ENCODE measurements at regions not wholly inside any gene's neighbourhood (a gene's known extent, or its start where the extent isn't known, plus 50 kb on each side); places are given as distances from the start of the nearest gene placed in this dataset.

DNA sequence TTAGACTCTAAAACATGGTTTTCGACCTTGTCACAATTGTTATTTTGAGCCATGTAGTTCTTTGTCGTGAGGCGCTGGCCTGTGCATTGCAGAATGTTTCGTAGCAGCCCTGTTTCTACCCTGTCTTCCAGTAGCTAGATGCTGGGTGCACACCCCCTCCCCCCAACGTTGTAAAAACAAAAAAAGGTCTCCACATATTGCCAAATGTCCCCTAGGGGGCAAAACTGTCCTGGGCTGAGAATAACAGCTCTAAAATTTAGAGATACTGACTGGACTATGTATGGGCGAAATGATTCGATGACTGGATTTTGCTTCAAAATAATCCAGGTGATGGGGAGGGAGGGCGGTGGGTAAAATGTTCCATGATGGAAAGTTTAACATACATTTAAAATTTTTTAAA, 126.1 kb upstream of the FUT8 start:
- no peak for FAIRE-seq

DNA sequence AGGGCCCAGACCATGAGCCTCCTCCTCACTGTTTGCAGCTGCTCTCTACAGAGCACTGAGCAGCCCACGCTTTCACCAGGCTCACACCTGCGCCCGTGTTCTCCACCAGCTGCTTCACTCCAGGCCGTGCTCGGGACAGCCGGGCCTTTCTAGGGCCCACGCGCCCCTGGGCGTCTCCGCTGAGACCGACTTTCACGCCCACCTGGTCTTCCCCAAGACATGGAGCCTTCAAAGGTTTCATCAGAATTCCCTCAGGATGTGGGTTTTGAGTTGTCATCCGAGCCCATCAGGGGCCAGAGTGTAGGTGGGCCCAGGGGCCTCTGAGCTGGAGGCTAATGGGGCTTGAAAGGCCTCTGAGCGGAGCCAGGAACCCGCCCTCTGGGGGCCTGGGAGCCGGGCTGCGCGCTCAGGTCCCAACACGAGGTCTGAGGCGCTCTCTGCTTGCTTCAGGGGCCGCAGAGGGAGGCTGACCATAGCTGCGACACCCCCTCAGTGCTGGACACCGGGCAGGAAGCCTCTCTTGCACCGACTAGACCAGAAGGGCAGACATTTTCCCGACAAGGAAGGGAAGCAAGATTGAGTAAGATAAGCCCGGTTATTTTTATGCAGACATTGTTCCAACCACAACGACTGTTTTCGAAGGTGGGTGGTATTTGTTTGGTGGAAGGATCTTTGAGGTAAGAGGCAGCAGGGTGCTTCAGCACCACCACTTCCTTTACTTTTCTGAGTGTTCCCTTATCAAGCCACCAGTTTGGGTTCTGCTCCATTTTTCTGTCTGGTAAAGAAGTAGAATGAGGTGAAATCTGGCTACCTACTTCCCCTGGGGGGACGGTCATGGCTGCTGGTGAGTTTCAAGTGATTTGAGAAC, 125.0 kb upstream of the FUT8 start:
- no peak for FAIRE-seq

DNA sequence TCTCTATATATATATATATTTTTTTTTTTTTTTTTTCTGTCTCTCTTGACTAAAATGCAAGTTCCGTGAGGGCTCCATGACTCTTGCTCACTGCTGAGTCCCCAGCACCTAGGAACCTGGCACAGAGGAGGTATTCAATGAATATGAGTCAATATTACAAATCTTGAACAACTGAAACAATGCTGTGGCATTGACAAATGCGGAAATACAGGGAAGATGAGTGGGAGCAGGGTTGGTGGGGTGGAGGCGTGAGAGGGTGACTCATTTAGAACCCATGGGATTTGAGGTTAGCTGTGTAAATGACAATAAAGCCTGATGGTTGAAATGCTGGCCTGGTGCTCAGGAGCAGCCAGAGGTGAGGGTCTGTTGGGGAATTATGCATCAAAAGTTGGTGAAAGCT, 121.7 kb upstream of the FUT8 start:
- no peak for FAIRE-seq

DNA sequence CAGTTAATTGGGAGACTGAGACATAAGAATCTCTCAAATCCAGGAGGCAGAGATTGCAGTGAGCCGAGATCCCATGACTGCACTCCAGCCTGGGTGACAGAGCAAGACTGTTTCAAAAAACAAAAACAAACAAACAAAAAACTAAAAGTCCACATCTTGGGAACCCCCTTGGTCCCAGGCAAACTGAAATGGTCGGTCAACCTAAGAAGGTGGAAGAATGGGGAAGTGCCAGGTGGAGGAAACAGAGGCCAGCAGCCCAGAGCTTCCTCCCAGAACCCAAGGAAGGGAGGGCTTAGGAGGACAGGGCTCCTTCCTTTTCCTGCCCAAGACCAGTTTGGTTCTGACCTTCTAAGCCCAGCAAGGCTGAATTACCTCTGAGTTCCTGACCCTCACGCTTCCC, 121.0 kb upstream of the FUT8 start:
- FAIRE-seq = no peak

DNA sequence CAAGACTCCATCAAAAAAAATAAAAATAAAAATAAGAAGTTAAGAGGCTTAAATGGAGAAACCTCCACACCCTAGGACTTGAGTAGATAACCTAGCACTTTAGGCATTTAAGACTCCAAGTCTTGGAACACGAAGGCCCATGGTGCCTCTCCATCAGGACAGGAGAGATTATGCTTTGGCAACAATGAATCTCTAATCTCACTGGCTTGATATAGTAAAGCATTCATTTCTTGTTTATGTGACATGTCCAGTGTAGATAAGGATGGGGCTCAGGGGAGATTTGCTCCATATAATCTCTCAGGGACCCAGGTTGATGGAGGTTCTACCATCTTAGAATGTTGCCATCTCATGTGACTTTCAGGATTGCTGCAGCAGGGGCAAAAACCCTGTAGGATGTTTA, 117.7 kb upstream of the FUT8 start:
- FAIRE-seq = no peak

DNA sequence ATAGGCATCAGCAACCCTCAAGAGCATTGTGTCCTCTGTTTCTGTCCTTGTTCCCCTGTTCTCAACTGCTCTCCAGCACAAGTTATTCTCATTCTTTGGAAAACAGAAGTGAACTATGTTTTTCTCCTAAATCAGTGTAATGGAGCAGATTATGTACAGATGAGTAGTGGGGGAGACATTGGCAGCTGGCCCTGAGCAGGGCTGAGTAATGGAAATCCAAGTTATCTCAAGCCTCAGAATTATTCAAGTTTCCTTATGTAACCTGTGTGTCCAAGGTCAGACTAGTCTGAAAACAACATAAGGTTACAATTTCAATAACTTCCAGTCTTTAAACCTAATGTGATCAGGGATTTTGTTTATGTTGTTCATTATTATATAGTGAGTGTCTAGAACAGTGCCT, 116.1 kb upstream of the FUT8 start:
- FAIRE-seq = no peak

DNA sequence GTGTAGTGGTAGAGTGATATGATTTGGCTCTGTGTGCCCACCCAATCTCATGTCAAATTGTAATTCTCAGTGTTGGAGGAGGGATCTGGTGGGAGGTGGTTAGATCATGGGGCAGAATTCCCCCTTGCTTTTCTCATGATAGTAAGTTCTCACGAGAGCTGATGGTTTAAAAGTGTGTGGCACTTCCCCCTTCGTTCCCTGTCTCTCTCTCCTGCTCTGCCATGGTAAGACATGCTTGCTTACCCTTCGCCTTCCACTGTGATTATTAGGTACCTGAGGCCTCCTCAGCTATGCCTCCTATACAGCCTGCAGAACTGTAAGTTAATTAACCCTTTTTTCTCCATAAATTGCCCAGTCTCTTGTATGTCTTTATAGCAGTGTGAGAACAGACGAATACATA, 115.7 kb upstream of the FUT8 start:
- no peak for FAIRE-seq

DNA sequence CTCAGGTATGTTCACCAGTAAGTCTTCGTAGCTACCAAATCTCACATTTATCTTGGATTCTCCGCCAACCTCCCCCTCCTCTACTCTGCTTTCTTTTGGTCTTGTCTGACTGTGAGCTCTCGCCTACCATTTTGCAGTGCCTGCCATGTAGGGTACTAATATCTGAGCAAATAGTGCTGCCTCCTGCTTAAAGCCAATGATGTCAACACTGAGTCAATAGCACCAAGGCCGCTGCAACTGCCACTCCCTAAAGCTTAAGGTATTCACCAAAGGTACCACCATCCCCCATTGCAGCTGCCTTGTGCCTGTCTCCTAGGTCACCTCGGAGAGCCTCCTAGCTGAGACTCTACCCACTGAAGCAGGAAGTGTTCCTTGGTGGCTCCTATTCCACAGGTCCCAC, 114.8 kb upstream of the FUT8 start:
- FAIRE-seq = no peak

DNA sequence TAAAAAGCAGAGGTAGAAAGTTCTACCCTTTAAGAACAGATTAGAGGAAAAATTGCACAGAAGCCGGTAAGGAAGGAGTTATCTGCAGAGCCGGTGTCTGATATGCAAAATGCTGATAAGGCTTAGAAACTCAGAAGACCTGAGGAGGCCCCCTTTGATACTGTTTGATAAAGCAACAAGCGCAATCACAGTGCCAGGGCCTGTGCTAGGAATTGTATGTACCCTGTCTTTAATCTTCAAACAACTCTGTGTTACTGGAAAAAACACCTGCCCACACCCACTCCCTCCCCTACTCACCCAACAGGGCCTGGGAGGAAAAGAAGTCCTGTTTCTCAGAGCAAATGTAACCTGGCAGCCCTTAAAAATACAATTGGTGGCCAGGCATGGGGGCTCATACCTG, 112.7 kb upstream of the FUT8 start:
- FAIRE-seq = no peak

DNA sequence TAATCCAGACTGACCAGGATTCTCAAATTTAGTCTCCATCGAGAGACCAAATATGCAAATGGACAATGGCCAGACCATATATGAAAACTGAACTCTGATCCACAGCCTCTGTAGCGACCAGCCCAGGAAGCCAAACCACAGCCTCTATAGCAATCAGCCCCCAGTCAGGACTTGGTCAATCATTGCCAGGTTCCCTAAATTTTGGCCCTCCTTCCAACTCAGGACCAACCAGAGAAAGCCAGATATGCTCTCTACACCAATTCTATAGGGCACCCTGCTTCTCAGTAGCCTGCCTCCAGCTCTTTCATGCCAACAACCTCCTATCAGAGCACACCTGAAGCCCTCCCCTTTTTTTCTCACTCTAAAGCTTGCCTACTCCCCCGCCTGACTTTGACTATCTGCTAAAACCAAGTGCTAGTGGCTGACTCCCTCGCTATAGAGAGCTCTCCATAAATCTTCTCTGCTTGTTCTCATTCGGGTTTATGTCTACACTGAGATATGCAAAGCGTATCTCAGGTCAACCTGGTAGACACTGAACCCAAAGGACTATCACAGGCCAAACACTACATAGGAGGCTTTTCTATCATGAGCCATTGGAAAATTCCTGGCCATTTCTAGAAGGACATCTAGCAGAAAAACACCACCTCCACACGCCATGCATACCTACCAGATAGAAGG, 110.5 kb upstream of the FUT8 start:
- no peak for FAIRE-seq

DNA sequence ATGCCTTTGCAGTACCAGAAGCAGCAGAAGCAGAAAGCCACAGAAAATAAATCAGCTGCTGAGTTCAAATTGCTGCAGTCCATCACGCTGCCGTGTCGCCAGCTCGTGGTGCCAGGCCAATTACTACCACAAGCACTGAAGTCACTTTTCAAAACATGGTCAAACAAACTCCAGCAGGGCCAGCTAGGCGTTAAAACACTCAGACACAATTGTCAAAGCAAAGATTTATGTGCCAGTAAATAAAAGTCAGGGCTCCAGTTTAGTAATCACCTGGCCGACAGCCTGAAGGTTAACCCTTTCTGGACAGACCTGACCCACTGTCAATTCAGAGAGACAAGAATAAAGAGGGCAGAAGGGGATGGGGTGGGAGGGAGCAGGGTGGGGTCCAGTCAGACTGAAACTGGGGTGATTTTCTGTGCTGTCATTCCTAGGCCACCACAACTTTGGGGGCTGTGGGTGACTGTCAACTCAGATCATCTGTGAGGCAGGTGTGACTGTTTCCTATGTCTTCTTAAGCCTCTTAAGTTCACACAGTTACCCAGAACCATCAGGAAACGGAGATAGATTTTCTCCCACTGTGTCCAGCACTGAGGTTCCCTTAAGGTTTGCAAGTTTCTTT, 109.8 kb upstream of the FUT8 start:
- no peak for FAIRE-seq

DNA sequence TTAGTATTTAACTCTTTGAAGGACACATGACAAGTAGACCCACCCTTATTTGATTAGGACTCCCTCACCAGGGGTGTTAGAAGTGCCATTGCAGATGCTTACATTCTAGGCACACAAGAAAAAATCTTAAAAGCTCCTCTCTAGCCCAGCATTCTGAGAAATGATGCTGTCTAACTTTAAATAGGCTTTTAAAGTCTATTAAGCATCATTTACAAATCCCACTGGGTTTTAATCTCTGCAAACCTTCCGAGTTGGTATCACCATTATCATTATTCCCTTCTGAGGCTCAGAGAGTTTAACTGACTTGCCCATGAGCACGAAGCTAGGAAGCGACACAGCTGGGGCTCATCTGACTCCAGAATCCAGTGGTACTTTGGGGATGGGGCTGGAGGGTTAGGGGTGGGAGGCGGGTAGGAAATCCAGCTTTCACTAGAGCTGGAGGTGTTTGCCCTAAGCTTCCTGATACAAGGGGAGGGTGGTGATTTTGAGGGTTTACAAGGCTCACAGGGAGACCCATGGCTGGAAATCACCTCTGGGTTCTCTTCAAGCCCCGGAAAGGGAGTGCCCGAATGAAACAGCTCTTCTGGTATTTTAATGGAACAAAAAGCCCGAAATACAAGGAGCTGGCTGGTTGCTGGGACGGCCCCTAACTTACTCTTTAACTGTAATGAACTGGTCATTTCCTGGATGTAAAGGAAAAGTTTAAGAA, 109.2 kb upstream of the FUT8 start:
- no peak for FAIRE-seq

DNA sequence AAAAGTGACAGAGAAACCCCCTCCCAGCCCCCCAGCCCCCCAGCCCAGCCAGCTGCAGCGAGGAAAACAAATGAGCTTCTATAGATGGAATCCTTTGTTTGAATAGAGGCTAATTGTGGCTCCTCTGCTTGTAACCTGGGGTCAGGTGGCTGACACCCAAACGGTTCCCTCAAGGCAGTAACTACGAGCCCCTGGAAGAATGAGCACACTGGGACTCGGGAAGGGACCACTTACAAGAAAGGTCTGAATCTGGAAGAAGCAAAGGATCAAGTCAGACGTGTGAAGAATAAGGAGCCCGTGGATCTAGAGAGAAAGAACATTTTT, 108.7 kb upstream of the FUT8 start:
- FAIRE-seq = no peak

DNA sequence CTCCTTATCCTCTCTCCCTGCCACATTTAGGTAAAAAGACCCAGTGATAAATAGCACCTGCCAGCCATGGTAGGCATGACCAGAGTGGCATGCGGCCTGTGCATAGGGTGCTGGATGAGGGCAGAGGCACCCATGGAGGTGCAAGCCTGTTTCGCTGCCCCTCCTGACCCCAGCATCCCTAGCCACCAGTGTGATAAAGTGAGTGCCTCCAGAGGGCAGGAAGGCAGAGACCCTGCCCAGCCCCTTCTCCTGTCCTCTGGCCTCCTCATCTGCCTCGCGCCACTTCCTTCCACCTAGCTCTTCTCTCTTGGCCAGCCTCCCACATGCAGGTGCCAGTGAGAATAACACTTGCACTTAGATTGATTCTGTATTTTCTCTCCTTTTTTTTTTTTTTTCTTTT, 108.3 kb upstream of the FUT8 start:
- FAIRE-seq = no peak

DNA sequence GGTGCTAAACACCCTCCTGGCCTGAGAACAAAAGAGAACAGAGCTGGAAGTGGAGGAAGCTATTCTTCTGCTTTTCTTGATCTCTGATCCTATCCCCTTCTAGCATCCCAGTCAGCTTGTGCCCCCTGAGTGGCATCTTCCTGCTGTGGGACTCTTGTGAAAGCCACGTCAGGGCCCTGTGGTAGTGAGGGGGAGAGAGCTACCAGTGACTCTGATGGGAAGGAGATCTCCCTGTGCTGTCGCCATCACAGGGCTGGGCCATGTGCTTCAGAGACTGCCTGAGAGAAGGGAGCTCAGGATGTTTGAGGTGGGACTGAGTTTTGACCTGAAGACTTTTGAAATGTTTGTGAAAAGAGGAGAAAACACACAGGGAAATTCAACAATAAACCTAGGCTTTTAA, 107.6 kb upstream of the FUT8 start:
- no peak for FAIRE-seq

DNA sequence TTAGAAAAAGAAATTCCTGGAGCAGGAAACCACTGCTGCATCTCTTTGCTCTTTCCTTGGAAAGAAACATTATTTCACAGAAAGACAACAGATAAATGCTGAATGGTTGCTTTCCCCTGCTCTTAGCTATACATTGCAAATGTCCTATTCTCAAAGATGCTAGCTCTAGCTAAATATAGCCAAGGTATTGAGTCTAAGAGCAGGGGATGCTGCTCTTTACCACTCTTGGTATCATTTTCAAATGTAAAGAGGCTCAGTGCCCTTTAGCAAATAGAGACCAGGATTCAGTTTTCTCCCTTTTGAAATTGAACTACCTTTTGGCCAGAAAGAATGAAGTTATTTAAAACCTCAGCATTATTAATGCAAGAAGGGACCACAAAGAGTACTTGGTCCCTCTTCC, 104.0 kb upstream of the FUT8 start:
- FAIRE-seq = no peak

DNA sequence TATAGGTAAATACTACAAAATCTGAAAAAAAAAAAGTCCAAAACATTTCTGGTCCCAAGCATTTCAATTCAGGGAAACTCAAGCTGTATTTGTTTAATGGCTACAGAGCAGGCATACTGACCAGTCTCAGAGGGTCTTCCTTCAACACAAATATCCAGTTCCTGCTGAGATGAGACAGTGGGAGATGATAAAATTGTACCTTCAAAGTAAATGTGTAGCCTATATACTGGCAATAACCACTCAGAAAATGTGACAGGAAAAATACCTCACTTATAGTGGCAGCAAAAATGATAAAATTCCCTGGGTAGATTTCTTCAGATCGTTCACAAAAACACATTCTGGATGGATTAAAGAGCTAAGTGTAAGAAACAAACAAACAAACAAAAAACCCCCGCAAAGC, 102.0 kb upstream of the FUT8 start:
- no peak for FAIRE-seq

DNA sequence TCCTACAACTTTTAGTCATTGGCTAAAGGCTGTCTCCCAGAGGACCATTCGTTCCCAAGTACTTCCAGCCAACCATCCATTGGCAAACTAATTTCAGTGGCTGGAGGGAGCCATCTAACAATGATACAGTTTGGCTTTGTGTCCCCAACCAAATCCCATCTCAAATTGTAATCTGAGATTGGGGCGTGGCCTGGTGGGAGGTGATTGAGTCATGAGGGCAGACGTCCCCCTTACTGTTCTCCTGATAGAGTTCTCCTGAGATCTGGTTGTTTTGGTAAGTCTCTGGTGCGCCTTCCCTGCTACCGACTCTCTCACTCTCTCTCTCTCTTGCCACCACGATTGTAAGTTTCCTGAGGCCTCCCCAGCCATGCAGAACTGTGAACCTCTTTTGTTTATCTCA, 99.7 kb upstream of the FUT8 start:
- FAIRE-seq = no peak

DNA sequence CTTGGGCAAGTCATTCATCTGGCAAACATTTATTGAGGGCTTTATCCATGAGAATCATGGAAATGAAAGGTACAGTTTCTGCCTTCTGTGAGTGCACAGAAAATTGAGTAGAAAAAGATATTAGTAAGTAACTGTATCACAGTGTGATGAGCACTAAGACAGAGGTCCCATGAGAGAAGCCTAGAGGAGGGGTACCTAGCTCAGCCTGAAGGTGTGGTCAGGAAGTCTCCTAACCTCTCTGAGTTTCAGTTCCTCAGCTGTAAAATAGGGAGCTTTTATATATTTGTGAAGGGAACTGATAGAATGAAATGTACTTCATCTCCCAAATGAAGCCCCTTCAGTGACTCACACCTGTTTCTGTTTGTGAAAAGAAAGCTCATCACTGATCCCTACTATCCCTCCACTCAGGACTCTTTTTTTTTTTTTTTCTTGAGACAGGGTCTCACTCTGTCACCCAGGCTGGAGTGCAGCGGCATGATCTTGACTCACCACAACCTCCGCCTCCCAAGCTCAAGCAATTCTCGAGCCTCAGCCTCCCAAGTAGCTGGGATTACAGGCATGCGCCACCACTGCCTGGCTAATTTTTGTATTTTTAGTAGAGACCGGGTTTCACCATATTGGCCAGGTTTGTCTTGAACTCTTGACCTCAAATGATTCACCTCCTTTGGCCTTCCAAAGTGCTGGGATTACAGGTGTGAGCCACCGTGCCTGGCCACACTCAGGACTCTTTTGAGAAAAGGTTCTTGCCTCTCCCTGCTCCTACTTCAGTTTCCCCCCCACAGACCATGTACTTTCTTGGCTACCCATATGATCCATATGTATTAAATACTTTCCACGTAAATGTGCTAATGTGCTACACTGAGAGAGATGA, 93.7 kb upstream of the FUT8 start:
- no peak for FAIRE-seq

DNA sequence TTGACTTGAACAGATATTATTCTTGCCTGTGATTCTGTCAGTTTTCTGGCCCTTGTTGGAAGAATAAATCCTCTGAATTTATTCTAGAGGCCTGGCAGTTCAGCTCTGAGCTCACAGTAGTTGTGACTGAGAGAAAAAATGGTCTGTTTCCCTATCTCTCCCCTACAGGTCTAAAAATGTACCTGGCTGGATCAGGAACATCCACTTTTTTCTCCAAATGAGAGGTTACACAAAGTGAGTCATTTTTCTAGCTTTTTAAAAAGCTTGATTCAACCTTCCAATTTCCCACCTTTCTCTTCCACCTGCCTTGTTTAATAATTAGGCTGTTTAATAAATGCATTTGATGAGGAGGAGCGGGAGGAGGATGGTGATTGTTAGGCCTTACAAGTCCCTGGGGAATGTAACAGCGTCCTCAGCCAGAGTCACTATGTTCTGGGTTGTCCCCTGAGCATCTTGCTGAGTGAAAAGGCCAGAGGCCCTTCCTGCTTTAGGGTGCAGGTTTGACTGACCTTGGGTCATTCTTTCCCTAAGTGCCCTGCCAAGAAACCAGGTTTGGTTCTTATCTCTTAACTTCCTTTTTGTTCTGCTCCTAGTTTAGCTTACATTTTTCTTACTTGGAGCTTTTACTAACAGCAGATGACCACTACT, 91.7 kb upstream of the FUT8 start:
- FAIRE-seq = no peak

DNA sequence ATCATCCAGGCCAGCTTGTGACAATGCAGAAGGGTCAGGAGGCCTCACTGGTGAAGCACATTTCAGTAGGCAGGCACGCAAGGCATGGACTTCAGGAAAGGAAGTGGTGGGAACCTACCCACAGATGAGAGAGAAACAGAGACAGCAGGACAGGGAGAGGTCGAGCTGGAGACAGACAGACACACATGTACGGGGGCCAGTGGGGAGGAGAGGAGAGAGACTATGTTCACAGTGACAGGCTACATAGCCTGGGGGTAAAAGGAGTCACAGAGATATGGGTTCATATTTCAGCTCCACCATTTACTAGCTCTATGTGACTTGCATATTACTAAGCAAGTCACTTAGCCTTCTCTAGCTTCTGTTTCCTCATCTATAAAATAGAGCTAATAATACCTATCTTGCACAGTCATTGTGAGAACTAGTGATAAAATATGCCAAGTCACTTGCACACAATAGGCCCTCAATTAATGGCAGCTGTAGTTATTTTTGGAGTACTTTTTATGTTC, 91.1 kb upstream of the FUT8 start:
- no peak for FAIRE-seq

DNA sequence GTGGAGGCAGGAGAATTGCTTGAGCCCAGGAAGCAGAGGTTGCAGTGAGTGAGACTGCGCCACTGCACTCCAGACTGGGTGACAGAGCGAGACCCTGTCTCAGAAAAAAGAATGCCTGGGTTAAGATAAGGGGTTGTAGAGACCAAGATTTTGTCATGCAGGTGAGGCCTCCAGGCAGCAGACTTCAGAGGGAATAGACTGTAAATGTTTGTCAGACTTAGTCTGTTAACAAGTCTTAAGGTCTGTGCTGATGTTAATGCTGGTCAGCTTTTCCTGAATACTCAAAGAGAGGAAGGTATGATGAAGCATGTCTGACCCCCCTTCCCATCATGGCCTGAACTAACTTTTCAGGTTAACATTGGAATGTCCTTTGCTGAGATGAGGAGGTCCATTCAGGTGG, 83.0 kb upstream of the FUT8 start:
- FAIRE-seq = no peak
